HEK293 (cell line): ENCODE measurements at regions not wholly inside any gene's neighbourhood (a gene's known extent, or its start where the extent isn't known, plus 50 kb on each side); places are given as distances from the start of the nearest gene placed in this dataset.

Experiments
- CTCF ChIA-PET: fragments of 350-600 bp; formaldehyde crosslinking; extraction: SDS; loops from one replicate; lab custom pipeline; 2021; ENCODE audit warnings: antibody characterized with exemption; lab: Yijun Ruan, JAX
- POLR2A ChIA-PET: fragments of 300-600 bp; formaldehyde crosslinking; extraction: SDS; loops from one replicate; lab custom pipeline; 2020; ENCODE audit warnings: antibody characterized with exemption, inconsistent platforms; lab: Yijun Ruan, JAX
- H3K27ac ChIP-seq: fragments of 200-500 bp; sonication (Bioruptor generic); 2 replicates; pipeline ENCODE4 v1.5.1; 2014; ENCODE audit warnings: low read depth, low read length, control low read depth, inconsistent platforms; ENCODE audit errors: extremely low read depth
- H3K36me3 ChIP-seq, 2 experiments: fragments of 200-500 bp in 1 of 2; sonication (Bioruptor generic) in 1 of 2; 1 replicate in 1 of 2; 2 replicates in 1 of 2; pipeline ENCODE4 v1.5.1; 2014 to 2017; ENCODE audit warnings: inconsistent platforms in 2 of 2, low read length in 2 of 2; ENCODE audit not compliant: control insufficient read depth in 2 of 2, insufficient read depth in 1 of 2
- H3K4me1 ChIP-seq: fragments of 200-500 bp; sonication (Bioruptor generic); 2 replicates; pipeline ENCODE4 v1.5.1; 2014; ENCODE audit warnings: mild to moderate bottlenecking, low read length, inconsistent platforms; ENCODE audit not compliant: control insufficient read depth, insufficient read depth
- H3K4me3 ChIP-seq: 2 replicates; pipeline ENCODE4 v1.5.1; 2011; ENCODE audit warnings: low read depth, mild to moderate bottlenecking, control low read depth, low read length, moderate library complexity
- H3K9me3 ChIP-seq: fragments of 200-500 bp; sonication (Bioruptor generic); 2 replicates; pipeline ENCODE4 v1.5.1; 2014; ENCODE audit warnings: low read depth, low read length, inconsistent platforms; ENCODE audit not compliant: control insufficient read depth, insufficient read depth
- GLIS2 ChIP-seq: fragments of 450-650 bp; formaldehyde crosslinking; IDR thresholded peaks from 2 replicates; pipeline ENCODE4 v1.5.1; 2016; ENCODE audit warnings: missing biosample characterization, missing genetic modification characterization
- KLF7 ChIP-seq: fragments of 450-650 bp; formaldehyde crosslinking; IDR thresholded peaks from 2 replicates; pipeline ENCODE4 v1.5.1; 2016; ENCODE audit warnings: missing biosample characterization, missing genetic modification characterization, borderline replicate concordance
- MYNN ChIP-seq: fragments of 450-650 bp; formaldehyde crosslinking; IDR thresholded peaks from 2 replicates; pipeline ENCODE4 v1.5.1; 2016; ENCODE audit warnings: missing biosample characterization, missing genetic modification characterization, borderline replicate concordance
- SCRT2 ChIP-seq: fragments of 450-650 bp; formaldehyde crosslinking; IDR thresholded peaks from 2 replicates; pipeline ENCODE4 v1.5.1; 2016; ENCODE audit warnings: missing biosample characterization, missing genetic modification characterization
- ZBTB49 ChIP-seq: fragments of 450-650 bp; formaldehyde crosslinking; IDR thresholded peaks from 2 replicates; pipeline ENCODE4 v1.5.1; 2016; ENCODE audit warnings: missing biosample characterization, missing genetic modification characterization, low read depth
- ZNF19 ChIP-seq: fragments of 450-650 bp; formaldehyde crosslinking; IDR thresholded peaks from 2 replicates; pipeline ENCODE4; 2016; ENCODE audit warnings: missing biosample characterization, missing genetic modification characterization, low read depth
- ZNF37A ChIP-seq: fragments of 450-650 bp; IDR thresholded peaks from 2 replicates; pipeline ENCODE4 v1.5.1; 2018; ENCODE audit warnings: missing biosample characterization, missing genetic modification characterization
- ZNF433 ChIP-seq: fragments of 450-650 bp; formaldehyde crosslinking; IDR thresholded peaks from 2 replicates; pipeline ENCODE4 v1.5.1; 2016; ENCODE audit warnings: missing biosample characterization, missing genetic modification characterization, low read depth
- ZNF48 ChIP-seq: fragments of 450-650 bp; formaldehyde crosslinking; IDR thresholded peaks from 2 replicates; pipeline ENCODE4 v1.5.1; 2016; ENCODE audit warnings: missing biosample characterization, missing genetic modification characterization
- ZNF558 ChIP-seq: fragments of 450-650 bp; formaldehyde crosslinking; IDR thresholded peaks from 2 replicates; pipeline ENCODE4 v1.5.1; 2016; ENCODE audit warnings: missing biosample characterization, missing genetic modification characterization
- ZNF707 ChIP-seq: fragments of 450-650 bp; formaldehyde crosslinking; IDR thresholded peaks from 2 replicates; pipeline ENCODE4 v1.5.1; 2016; ENCODE audit warnings: missing biosample characterization, missing genetic modification characterization
- TF ChIP-seq, protein P1 (sequence below): fragments of 450-650 bp; formaldehyde crosslinking; IDR thresholded peaks from 2 replicates; pipeline ENCODE4 v1.5.1; 2016; ENCODE audit warnings: missing biosample characterization, missing genetic modification characterization
- TF ChIP-seq, protein P2 (sequence below): fragments of 450-650 bp; formaldehyde crosslinking; IDR thresholded peaks from 2 replicates; pipeline ENCODE4 v1.5.1; 2016; ENCODE audit warnings: missing biosample characterization, missing genetic modification characterization
- TF ChIP-seq, protein P3 (sequence below): fragments of 450-650 bp; formaldehyde crosslinking; IDR thresholded peaks from 2 replicates; pipeline ENCODE4 v1.5.1; 2017; ENCODE audit warnings: missing biosample characterization, missing genetic modification characterization

- no peaks in the 10 kb centered on the region for H3K4me1 ChIP-seq
- ChIA-PET POLR2A (no interaction called here), CTCF (no interaction called here)
- H3K9me3 ChIP-seq = no peaks in the 10 kb centered on the region
- no peak overlapping the region for H3K4me3 ChIP-seq
- H3K27ac ChIP-seq = no peak overlapping the region
- TF ChIP-seq ZNF558 (tag by site-specific recombination) (no peak), ZBTB49 (tag by site-specific recombination) (no peak), GLIS2 (tag by site-specific recombination) (no peak), ZNF48 (tag by site-specific recombination) (no peak)
- TF ChIP-seq, protein P1, sequence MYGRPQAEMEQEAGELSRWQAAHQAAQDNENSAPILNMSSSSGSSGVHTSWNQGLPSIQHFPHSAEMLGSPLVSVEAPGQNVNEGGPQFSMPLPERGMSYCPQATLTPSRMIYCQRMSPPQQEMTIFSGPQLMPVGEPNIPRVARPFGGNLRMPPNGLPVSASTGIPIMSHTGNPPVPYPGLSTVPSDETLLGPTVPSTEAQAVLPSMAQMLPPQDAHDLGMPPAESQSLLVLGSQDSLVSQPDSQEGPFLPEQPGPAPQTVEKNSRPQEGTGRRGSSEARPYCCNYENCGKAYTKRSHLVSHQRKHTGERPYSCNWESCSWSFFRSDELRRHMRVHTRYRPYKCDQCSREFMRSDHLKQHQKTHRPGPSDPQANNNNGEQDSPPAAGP (tag by site-specific recombination) = no peak
- H3K36me3 ChIP-seq = no peaks in the 10 kb centered on the region
Observed at GRCh38 chr1:221636967-221637366, 104.9 kb downstream of the DUSP10 start.

DNA sequence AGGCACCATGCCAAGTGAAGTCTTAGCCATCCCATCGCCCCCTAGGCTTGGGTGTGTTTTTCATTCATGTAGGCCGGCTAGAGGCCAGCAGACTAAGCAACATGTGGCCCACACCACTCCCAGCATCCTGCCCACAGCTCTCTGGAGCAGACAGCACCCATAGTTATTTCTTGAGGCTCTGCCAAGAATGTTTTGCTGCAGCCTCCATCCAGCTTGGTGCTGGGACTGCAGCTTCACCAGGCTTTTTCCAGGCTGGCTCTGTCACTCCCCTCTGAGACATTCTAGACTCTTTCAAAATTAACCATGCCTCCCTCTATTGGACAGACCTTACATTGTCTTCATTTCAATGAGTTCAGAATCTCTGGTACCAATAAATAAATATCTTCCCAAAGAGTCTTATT lies 104.2 kb downstream of the DUSP10 start:
- TF ChIP-seq, protein P2, sequence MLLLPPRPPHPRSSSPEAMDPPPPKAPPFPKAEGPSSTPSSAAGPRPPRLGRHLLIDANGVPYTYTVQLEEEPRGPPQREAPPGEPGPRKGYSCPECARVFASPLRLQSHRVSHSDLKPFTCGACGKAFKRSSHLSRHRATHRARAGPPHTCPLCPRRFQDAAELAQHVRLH (tag by site-specific recombination) = no peak
- TF ChIP-seq, protein P3, sequence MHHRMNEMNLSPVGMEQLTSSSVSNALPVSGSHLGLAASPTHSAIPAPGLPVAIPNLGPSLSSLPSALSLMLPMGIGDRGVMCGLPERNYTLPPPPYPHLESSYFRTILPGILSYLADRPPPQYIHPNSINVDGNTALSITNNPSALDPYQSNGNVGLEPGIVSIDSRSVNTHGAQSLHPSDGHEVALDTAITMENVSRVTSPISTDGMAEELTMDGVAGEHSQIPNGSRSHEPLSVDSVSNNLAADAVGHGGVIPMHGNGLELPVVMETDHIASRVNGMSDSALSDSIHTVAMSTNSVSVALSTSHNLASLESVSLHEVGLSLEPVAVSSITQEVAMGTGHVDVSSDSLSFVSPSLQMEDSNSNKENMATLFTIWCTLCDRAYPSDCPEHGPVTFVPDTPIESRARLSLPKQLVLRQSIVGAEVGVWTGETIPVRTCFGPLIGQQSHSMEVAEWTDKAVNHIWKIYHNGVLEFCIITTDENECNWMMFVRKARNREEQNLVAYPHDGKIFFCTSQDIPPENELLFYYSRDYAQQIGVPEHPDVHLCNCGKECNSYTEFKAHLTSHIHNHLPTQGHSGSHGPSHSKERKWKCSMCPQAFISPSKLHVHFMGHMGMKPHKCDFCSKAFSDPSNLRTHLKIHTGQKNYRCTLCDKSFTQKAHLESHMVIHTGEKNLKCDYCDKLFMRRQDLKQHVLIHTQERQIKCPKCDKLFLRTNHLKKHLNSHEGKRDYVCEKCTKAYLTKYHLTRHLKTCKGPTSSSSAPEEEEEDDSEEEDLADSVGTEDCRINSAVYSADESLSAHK (tag by site-specific recombination) = no peak
- peak; percentile 33; the same call in 1 of the 2 replicates for TF ChIP-seq SCRT2 (tag by site-specific recombination)
- TF ChIP-seq ZNF433 (tag by site-specific recombination) = no peak
- TF ChIP-seq, all 188 proteins: peak for 1
- CTCF ChIA-PET = no interaction called here
- Histone ChIP-seq H3K4me1 (no peaks in the 10 kb centered on the region), H3K27ac (no peak overlapping the region), H3K9me3 (no peaks in the 10 kb centered on the region), H3K36me3 (no peaks in the 10 kb centered on the region), H3K4me3 (no peak overlapping the region)
- POLR2A ChIA-PET = no interaction called here

DNA sequence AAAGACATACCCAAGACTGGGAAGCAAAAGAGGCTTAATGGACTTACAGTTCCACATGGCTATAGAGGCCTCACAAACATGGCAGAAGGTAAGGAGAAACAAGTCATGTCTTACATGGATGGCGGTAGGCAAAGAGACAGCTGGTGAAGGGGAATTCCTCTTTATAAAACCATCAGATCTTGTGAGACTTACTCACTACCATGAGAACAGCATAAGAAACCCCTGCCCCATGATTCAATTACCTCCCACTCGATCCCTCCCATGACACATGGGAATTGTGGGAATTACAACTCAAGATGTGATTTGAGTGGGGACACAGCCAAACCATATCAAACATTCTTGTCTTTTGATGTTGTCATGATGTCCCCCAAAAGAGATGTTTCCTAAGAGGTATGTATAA lies 103.3 kb downstream of the DUSP10 start:
- no peak overlapping the region for H3K4me3 ChIP-seq
- no peak for TF ChIP-seq KLF7
- no peak for TF ChIP-seq ZNF19
- TF ChIP-seq MYNN (tag by site-specific recombination) = no peak
- no peak for TF ChIP-seq ZNF37A (tag by site-specific recombination)
- no peak for TF ChIP-seq ZNF707 (tag by site-specific recombination)
- H3K4me1 ChIP-seq = no peaks in the 10 kb centered on the region
- H3K27ac ChIP-seq = no peak overlapping the region
- no peaks in the 10 kb centered on the region for H3K36me3 ChIP-seq
- CTCF ChIA-PET = no interaction called here
- POLR2A ChIA-PET = no interaction called here
- H3K9me3 ChIP-seq = no peaks in the 10 kb centered on the region
